ENCODE measurements at regions not wholly inside any gene's neighbourhood (a gene's known extent, or its start where the extent isn't known, plus 50 kb on each side); places are given as distances from the start of the nearest gene placed in this dataset.

GRCh38 chr15:35680951-35681350, 135.0 kb upstream of the DPH6 start:
- TF ChIP-seq CTCF (IDR thresholded peaks at IDR 0.05) (no peak), POLR2A (IDR thresholded peaks at IDR 0.05) (no peak)
